Spleen (tissue), 11 donors: ENCODE measurements at regions not wholly inside any gene's neighbourhood (a gene's known extent, or its start where the extent isn't known, plus 50 kb on each side); places are given as distances from the start of the nearest gene placed in this dataset.

Source experiments
- DNase-seq: peaks from one replicate; pipeline ENCODE4 v3.0.0-alpha.2; 2020
- H3K27ac ChIP-seq, 8 donors: fragments of 200-600 bp; sonication (generic) in 7 of 8; 1 replicate in 4 of 8; 2 replicates in 4 of 8; pipeline versions ENCODE4 v1.5.0 to v1.8.0; 2016 to 2021; ENCODE audit warnings: inconsistent platforms in 4 of 8, mild to moderate bottlenecking in 4 of 8, moderate library complexity in 1 of 8
- H3K27me3 ChIP-seq, 7 donors: fragments of 200-600 bp; sonication (generic) in 6 of 7; replicated peaks in 1 of 7; 1 replicate in 4 of 7; 2 replicates in 3 of 7; pipeline versions ENCODE4 v1.5.0 to v1.8.0; 2016 to 2021; ENCODE audit warnings: inconsistent platforms in 3 of 7, mild to moderate bottlenecking in 1 of 7
- H3K36me3 ChIP-seq, 6 donors: fragments of 200-600 bp; sonication (generic) in 5 of 6; 1 replicate in 4 of 6; 2 replicates in 2 of 6; pipeline versions ENCODE4 v1.5.0 to v1.8.0; 2016 to 2021; ENCODE audit warnings: inconsistent platforms in 2 of 6
- H3K4me1 ChIP-seq, 6 donors: fragments of 200-600 bp; sonication (generic) in 5 of 6; 1 replicate in 3 of 6; 2 replicates in 3 of 6; pipeline versions ENCODE4 v1.5.0 to v1.8.0; 2016 to 2021; ENCODE audit warnings: inconsistent platforms in 3 of 6
- H3K4me3 ChIP-seq, 8 donors: fragments of 200-600 bp; sonication (generic) in 7 of 8; 1 replicate in 4 of 8; 2 replicates in 4 of 8; pipeline versions ENCODE4 v1.5.0 to v1.8.0; 2016 to 2021; ENCODE audit warnings: inconsistent platforms in 4 of 8, mild to moderate bottlenecking in 4 of 8, moderate library complexity in 2 of 8
- H3K9me3 ChIP-seq, 8 donors: fragments of 200-600 bp; sonication (generic) in 7 of 8; 1 replicate in 4 of 8; 2 replicates in 4 of 8; pipeline versions ENCODE4 v1.5.0 to v1.8.0; 2016 to 2021; ENCODE audit warnings: inconsistent platforms in 4 of 8
- POLR2A ChIP-seq, 3 donors: fragments of 450-650 bp; IDR thresholded peaks; one replicate each; pipeline ENCODE4 v1.5.1; 2017; ENCODE audit warnings: antibody characterized with exemption in 3 of 3, mild to moderate bottlenecking in 1 of 3
- POLR2AphosphoS5 ChIP-seq, 3 donors: sonication (generic); formaldehyde crosslinking; IDR thresholded peaks; one replicate each; pipeline ENCODE4 v1.5.1; 2017; ENCODE audit warnings: antibody characterized with exemption in 3 of 3
- WGBS, 5 donors: extraction: QIAGEN DNeasy Blood & Tissue Kit in 3 of 5; methylation state at CpG; one replicate each; pipeline versions ENCODE4 v1.1.5 to v1.1.7; 2013 to 2018; 5-methylcytosine and 5-hydroxymethylcytosine counted together
- intact Hi-C: fragments of 100-400 bp; cut with DNase I; formaldehyde crosslinking; loops from one replicate; pipeline ENCODE4 v1.15.0; 2023; ENCODE audit warnings: low total_unique reads
- TF ChIP-seq, protein P1 (sequence below), 11 experiments: fragments of 200-600 bp in 7 of 11; fragments of 450-650 bp in 4 of 11; sonication (generic) in 4 of 11; IDR thresholded peaks in 8 of 11; conservative IDR thresholded peaks in 3 of 11; 1 replicate in 7 of 11; 2 replicates in 4 of 11; pipeline versions ENCODE4 v1.4.0 to v1.8.0; 2016 to 2021; ENCODE audit warnings: antibody characterized with exemption in 11 of 11, inconsistent platforms in 4 of 11, mild to moderate bottlenecking in 1 of 11
- donor health status: healthy with polysubstance abuse.
- donor health status: DM: no; HTN: no; CAD: no; lungs with moderate emphysema.
- donor health status: DM: no; HTN: no; CAD: no.
- donor health status: Bipolar disorder and iron deficiency.
- donor health status: healthy.
- donor health status: DM: no; HTN: no; CAD: no.
- donor health status: DM: yes; HTN: yes; CAD: no.

DNA sequence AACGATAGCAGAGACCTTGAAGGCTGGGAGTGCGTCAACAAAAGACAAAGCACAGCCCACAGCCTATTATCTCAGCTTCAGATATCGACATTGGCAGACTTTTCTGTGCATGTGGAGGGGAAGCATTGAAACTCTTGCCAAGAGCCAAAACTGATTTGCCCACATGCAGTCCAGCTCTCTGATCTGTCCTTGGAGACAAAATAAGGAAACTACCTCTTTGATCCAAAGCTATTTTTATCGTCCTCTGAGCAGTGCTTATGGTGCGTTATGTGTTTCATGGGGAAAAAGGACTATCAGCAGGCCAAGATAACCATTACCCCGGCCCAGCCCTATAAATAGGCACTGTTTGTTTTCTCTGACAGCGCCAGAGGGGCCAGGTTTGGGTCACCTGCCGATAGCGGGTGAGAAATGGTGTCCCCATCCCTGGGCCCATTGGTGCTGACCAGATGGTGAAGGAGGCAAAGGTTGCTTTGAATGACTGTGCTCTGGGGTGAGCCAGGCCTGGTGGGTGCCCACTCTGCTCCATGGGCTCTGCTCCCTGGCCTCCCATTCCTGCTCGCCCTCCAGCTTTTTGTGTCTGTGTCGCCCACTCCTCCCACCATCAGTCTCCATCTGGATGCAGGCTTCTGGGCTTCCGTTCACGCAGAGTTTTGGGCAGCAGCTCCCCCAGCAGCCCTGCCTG lies 176.1 kb upstream of the HS6ST1 start:
- peak; percentile 64 for DNase-seq
- Histone ChIP-seq H3K27ac (peak overlapping the region in 5 of 8 donors; percentile 37 to 67 (median 54)), H3K4me3 (no peak overlapping the region), H3K4me1 (peaks cover 0 to 17% (median 3%) of the 10 kb centered on the region in 6 donors), H3K36me3 (no peaks in the 10 kb centered on the region), H3K27me3 (no peaks in the 10 kb centered on the region), H3K9me3 (peaks cover 0 to 13% (median 0%) of the 10 kb centered on the region in 8 donors)
- TF ChIP-seq, protein P1, sequence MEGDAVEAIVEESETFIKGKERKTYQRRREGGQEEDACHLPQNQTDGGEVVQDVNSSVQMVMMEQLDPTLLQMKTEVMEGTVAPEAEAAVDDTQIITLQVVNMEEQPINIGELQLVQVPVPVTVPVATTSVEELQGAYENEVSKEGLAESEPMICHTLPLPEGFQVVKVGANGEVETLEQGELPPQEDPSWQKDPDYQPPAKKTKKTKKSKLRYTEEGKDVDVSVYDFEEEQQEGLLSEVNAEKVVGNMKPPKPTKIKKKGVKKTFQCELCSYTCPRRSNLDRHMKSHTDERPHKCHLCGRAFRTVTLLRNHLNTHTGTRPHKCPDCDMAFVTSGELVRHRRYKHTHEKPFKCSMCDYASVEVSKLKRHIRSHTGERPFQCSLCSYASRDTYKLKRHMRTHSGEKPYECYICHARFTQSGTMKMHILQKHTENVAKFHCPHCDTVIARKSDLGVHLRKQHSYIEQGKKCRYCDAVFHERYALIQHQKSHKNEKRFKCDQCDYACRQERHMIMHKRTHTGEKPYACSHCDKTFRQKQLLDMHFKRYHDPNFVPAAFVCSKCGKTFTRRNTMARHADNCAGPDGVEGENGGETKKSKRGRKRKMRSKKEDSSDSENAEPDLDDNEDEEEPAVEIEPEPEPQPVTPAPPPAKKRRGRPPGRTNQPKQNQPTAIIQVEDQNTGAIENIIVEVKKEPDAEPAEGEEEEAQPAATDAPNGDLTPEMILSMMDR (IDR thresholded peaks at IDR 0.05 in 8 of 11, conservative IDR thresholded peaks at IDR 0.05 in 3 of 11): no peak
- peak in 1 of 3 donors; percentile 66 for TF ChIP-seq POLR2AphosphoS5 (IDR thresholded peaks at IDR 0.05)
- TF ChIP-seq POLR2A (IDR thresholded peaks at IDR 0.05): no peak
- WGBS, 5 donors: 73 to 84% (median 79%) methylated on average over 13 of the region's 13 CpGs
- intact Hi-C loops: no loop called here

DNA sequence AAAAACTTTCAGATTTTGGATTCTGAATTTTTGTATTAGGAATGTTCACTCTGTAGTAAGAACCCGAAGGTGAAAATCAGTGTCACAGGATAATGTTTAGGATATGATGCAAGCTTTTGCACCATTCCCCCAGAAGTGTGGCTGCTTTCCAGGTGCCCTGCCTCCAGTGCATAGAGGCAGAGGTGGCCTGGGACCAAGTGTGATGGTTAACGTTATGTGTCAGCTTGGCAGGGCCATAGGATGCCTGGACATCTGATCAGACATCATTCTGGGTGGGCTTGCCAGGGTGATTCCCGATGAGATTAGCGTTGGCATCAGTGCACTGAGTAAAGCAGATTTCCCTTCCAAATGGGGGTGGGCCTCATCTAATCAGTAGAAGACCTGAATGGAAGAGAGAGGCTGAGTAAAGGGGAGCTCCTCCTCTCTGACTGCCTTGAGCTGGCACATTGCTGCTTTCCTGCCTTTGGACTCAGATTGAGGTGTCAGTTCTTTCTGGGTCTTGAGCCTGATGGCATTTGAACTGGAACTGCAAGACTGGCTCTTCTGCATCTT lies 177.4 kb upstream of the HS6ST1 start:
- Histone ChIP-seq H3K27me3 (no peaks in the 10 kb centered on the region), H3K4me1 (peaks cover 0 to 17% (median 3%) of the 10 kb centered on the region in 6 donors), H3K4me3 (no peak overlapping the region), H3K9me3 (peaks cover 0 to 13% (median 0%) of the 10 kb centered on the region in 8 donors), H3K36me3 (no peaks in the 10 kb centered on the region), H3K27ac (no peak overlapping the region)
- 84 to 91% (median 87%) methylated on average over 4 of the region's 4 CpGs for WGBS, 5 donors
- intact Hi-C loops: no loop called here
- no peak for DNase-seq
- no peak for TF ChIP-seq POLR2A (IDR thresholded peaks at IDR 0.05)
- TF ChIP-seq POLR2AphosphoS5 (IDR thresholded peaks at IDR 0.05): no peak
- TF ChIP-seq, protein P1 (IDR thresholded peaks at IDR 0.05 in 8 of 11, conservative IDR thresholded peaks at IDR 0.05 in 3 of 11): no peak

DNA sequence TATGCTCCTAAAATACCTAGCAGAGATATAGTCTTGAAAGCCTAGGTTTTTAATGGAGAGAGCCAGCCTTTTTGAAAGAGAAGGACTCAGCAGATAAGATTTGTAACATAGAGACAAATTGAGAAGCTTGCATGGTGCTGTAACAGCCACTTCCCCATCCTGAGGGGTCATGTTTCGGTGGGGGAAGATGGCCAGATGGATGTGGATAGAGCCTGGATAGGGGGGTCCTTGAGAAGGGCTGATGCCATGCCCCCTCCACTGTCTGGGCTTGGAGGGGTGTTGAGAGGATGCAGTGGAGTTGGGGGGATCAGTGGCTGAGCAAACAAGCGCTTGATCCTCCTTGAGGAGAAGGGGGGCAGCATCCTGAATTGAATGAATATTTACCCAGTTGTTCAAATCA lies 178.0 kb upstream of the HS6ST1 start:
- no peak for DNase-seq
- Histone ChIP-seq H3K4me1 (peaks cover 0 to 17% (median 3%) of the 10 kb centered on the region in 6 donors), H3K36me3 (no peaks in the 10 kb centered on the region), H3K27me3 (no peaks in the 10 kb centered on the region), H3K4me3 (no peak overlapping the region), H3K9me3 (peaks cover 0 to 13% (median 0%) of the 10 kb centered on the region in 8 donors), H3K27ac (no peak overlapping the region)
- 60 to 79% (median 72%) methylated on average over 2 of the region's 2 CpGs for WGBS, 5 donors
- TF ChIP-seq POLR2A (IDR thresholded peaks at IDR 0.05) (no peak), POLR2AphosphoS5 (IDR thresholded peaks at IDR 0.05) (no peak)
- TF ChIP-seq, protein P1 (IDR thresholded peaks at IDR 0.05 in 8 of 11, conservative IDR thresholded peaks at IDR 0.05 in 3 of 11): no peak
- intact Hi-C loops: no loop called here

DNA sequence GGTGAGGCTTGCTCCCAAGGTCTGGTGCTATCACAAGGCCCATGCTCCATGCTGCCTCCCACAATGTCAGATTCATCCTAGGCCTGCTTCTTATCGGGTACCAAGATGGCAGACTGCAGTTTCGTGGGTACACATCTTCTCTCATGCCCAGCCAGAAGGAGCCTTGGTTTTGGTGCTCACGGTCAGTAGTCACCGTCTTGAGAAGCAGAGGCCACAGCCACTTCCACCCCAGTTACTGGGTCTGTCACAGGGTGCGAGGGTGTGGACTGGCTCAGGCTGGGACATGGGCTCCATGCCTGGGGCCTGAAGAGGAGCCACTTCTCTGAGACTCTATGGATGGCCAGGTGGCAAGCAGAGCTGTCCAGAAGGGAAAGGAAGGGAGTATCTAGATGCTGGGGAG lies 178.8 kb upstream of the HS6ST1 start:
- Histone ChIP-seq H3K4me1 (peaks cover 0 to 18% (median 3%) of the 10 kb centered on the region in 6 donors), H3K27me3 (no peaks in the 10 kb centered on the region), H3K4me3 (no peak overlapping the region), H3K36me3 (no peaks in the 10 kb centered on the region), H3K27ac (no peak overlapping the region), H3K9me3 (peaks cover 0 to 10% (median 0%) of the 10 kb centered on the region in 8 donors)
- no peak for DNase-seq
- TF ChIP-seq POLR2AphosphoS5 (IDR thresholded peaks at IDR 0.05) (no peak), POLR2A (IDR thresholded peaks at IDR 0.05) (no peak)
- TF ChIP-seq, protein P1 (IDR thresholded peaks at IDR 0.05 in 8 of 11, conservative IDR thresholded peaks at IDR 0.05 in 3 of 11): no peak
- WGBS, 5 donors: 89 to 100% (median 92%) methylated on average over 3 to 5 of the region's 5 CpGs
- intact Hi-C loops: no loop called here
